ENCODE measurements at regions not wholly inside any gene's neighbourhood (a gene's known extent, or its start where the extent isn't known, plus 50 kb on each side); places are given as distances from the start of the nearest gene placed in this dataset.

DNA sequence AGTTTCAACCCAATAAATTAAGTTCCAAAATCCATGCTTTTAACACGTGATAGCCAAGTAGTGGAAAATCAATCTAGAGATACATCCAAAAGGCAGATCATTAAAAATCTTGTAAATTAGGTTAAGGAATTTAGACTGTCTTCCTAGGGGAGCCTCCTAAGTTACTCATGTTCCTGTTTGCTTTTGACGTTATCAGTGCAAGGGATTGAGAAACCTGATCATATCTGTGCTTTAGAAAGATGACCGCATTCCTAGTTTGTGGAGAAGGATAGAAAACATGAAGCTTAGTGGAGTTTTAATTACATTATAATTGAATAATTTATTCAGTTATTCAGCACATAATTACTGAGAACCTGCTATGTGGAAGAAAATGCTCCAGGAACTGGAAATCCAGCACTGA, 251.0 kb upstream of the ARGLU1 start:
- TF ChIP-seq, protein P1, sequence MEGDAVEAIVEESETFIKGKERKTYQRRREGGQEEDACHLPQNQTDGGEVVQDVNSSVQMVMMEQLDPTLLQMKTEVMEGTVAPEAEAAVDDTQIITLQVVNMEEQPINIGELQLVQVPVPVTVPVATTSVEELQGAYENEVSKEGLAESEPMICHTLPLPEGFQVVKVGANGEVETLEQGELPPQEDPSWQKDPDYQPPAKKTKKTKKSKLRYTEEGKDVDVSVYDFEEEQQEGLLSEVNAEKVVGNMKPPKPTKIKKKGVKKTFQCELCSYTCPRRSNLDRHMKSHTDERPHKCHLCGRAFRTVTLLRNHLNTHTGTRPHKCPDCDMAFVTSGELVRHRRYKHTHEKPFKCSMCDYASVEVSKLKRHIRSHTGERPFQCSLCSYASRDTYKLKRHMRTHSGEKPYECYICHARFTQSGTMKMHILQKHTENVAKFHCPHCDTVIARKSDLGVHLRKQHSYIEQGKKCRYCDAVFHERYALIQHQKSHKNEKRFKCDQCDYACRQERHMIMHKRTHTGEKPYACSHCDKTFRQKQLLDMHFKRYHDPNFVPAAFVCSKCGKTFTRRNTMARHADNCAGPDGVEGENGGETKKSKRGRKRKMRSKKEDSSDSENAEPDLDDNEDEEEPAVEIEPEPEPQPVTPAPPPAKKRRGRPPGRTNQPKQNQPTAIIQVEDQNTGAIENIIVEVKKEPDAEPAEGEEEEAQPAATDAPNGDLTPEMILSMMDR (IDR thresholded peaks at IDR 0.05; ENCODE audit: insufficient read depth, low read length, poor library complexity, severe bottlenecking) = no peak
- TF ChIP-seq EZH2phosphoT487 (conservative IDR thresholded peaks at IDR 0.05; ENCODE audit: low read length) = no peak

Data from SU-DHL-6 (cell line).